D721Med (cell line): ENCODE measurements at regions not wholly inside any gene's neighbourhood (a gene's known extent, or its start where the extent isn't known, plus 50 kb on each side); places are given as distances from the start of the nearest gene placed in this dataset.

Source experiments
- DNase-seq: peaks from one replicate; pipeline ENCODE4 v3.0.0; 2011; ENCODE audit warnings: low spot score; ENCODE audit not compliant: insufficient read length
- FAIRE-seq: peaks from 2 replicates; lab custom pipeline; 2011; peaks lifted over from hg19 to GRCh38; lab: Jason Lieb, UNC
- CTCF ChIP-seq: IDR thresholded peaks from 2 replicates; pipeline ENCODE4 v1.5.1; 2012; ENCODE audit warnings: mild to moderate bottlenecking, control low read depth; ENCODE audit not compliant: insufficient read depth; ENCODE audit errors: missing control alignments

GRCh38 chr7:130884437-130885417 lies 150.7 kb upstream of the KLF14 start:
- FAIRE-seq (no peak), DNase-seq (no peak)
- TF ChIP-seq CTCF = no peak

DNA sequence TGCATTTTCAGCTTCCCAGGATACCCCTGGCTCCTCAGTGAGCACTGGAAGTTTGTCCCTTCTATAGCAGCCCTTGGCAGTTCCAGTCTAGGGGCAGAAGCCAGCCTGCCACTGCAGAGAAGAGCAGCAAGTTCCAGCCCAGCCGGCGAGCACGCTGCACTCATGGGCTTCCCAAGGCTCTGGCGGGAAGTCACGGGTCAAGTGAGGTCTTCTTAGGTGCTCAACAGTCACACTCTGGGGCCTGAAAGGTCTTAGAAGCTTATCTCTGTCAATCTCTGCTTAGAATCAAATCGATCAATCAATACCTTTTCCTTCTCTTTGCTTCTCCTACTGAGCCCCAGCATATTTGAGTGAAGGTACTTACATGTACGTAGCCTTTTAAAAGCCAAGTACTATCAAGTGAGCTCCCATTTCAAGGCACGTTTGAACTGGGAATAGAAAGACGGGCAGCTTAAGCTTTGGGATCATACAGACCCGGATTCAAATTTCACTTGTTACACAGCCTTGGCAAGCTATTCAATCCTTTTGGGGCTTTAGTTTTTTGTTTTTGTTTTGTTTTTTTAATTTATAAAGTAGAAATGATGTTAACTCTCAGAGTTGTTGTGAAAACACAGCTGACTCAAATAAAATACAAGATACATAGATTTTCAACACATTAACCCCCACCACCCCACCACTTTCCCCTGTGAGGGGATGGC lies 152.6 kb upstream of the KLF14 start:
- no peak for FAIRE-seq
- no peak for DNase-seq
- TF ChIP-seq CTCF = no peak

DNA sequence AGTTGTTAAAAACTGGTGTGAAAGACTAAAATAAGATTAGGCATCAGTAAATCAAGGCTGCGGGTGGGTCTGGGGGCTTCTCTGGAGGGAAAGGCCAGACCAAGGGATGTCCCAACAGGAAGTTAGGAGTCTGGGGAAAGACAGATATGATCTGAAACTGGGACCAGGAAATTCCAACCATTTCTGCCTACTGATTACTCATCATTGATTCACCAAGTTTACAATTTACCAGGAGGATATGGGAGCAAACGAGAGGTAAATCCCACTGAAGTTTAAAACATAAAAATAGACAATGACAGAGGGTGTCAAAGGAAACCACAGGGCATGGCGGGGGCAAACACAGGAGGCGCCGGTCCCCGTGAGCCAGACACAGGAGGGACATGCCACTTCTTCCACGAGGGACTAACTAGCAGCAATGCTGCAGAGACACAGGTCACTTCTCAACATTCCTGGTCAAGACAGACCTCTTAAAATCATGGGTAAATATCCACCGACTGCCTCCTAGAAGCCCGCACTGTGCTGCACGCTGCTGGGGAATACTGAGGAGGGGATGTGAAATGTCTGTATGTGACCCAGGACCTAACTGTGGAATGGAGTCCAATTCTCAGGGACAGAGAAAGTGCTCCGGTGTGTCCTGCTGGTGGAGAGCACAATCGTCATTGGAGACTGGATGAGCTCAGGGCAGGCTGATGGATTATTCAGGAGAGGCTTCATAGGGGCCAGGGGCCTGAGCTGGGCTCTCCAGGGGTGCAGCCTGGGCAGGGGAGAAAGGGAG lies 153.4 kb upstream of the KLF14 start:
- DNase-seq (no peak), FAIRE-seq (no peak)
- no peak for TF ChIP-seq CTCF

DNA sequence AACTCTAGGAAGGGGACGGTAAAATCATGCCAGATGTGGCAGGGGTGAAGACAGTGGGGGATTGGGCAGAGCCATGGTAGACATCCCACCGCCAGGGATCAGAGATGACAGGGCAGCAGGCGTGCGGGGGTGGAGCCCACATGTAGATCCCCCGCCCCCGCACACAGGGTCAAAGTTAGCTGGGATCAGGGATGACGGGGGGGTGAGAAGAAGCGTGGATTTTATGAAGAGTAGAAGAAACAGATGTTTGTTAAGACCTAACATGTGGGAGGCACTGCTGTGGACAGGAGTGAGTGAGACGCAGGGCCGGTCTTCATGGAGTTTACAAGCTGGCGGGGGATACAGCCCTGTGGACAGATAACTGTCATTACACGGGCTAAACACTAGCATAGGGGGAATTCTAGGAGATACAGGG lies 154.0 kb upstream of the KLF14 start:
- FAIRE-seq = no peak
- no peak for TF ChIP-seq CTCF
- DNase-seq = no peak

GRCh38 chr7:130888468-130888867 lies 154.5 kb upstream of the KLF14 start:
- TF ChIP-seq CTCF = no peak
- FAIRE-seq (no peak), DNase-seq (no peak)

DNA sequence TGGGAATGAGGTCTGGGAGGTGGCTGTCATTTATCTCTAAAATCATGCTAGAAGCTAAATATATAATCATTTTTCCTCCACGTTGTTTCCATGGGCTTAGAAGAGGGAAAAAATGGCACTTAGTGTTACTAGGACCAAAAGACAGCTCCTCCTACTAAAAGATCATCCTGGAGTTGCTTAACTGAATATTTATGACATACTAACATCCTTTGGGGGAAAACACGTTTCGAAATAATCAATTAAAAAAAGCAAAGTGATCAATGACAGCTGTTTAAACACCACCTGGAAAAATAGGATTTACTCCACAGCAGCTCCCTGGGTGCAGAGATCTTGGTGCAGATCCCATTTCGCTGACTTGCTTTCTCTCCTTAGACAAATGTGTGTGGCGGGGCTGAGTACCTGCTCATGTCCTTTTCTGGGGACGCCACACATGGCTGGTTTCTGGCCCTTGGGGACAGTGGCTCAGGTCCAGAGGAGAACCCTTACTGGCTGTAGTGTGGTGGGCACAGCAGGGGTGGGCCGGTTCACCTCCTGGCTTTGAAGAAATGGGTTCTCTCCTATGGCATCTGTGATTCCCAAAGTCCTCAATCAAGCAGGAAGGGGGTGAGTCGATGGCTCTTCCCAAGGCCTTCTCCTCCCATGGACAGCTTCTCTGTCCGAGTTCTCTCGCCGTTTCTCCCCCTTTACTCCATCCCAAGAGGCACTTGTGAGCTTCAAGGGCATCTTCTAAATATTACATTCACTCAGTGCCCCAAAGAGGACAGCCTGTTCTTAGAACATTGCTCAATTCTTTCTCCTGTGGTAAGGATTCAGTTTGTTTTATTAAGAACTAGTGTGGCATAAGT lies 156.4 kb upstream of the KLF14 start:
- FAIRE-seq (no peak), DNase-seq (no peak)
- TF ChIP-seq CTCF = no peak
